K562 (cell line): ENCODE measurements at regions not wholly inside any gene's neighbourhood (a gene's known extent, or its start where the extent isn't known, plus 50 kb on each side); places are given as distances from the start of the nearest gene placed in this dataset.

ENCODE experiments used
- ATAC-seq: fragments of 200-7000 bp; cut with Tn5 transposase; 3 replicates; pipeline ENCODE4 v1.9.1; 2020; ENCODE audit warnings: moderate library complexity
- BruUV-seq: library from RNA; stranded (reverse); fragments of 400-500 nt; replicated peaks from 2 replicates; lab custom pipeline; 2021; lab: Mats Ljungman, UMichigan
- CTCF ChIA-PET: fragments of 300-600 bp; formaldehyde crosslinking; extraction: SDS; loops from one replicate; lab custom pipeline; 2021; ENCODE audit warnings: low intra/inter-chr PET ratio; lab: Yijun Ruan, JAX
- POLR2A ChIA-PET: fragments of 300-600, 350-650 bp; sonication (Branson Sonifier 250); formaldehyde crosslinking; extraction: SDS; loops from one replicate; lab custom pipeline; 2021; ENCODE audit warnings: antibody characterized with exemption, inconsistent platforms; lab: Yijun Ruan, JAX
- DNase-seq, 4 experiments: peaks; one replicate each; pipeline versions ENCODE4 v3.0.0 to v3.0.0-alpha.2; 2011 to 2018; ENCODE audit warnings: low spot score in 3 of 4, mixed read lengths in 3 of 4; ENCODE audit errors: extremely low read depth in 1 of 4
- FAIRE-seq: peaks from 2 replicates; lab custom pipeline; 2011; peaks lifted over from hg19 to GRCh38; lab: Jason Lieb, UNC
- H2AFZ ChIP-seq: 2 replicates; pipeline ENCODE4 v1.6.0; 2011; ENCODE audit warnings: low read depth, low read length, control low read depth, inconsistent platforms
- H3K27ac ChIP-seq: fragments of 200-600 bp; 3 replicates; pipeline ENCODE4 v1.8.0; 2011; ENCODE audit warnings: low read depth, mild to moderate bottlenecking, control low read depth, inconsistent platforms, low read length, moderate library complexity, mixed read lengths; ENCODE audit errors: extremely low read depth
- H3K27me3 ChIP-seq, 2 experiments: fragments of 300-600 bp in 1 of 2; 2 replicates in 1 of 2; 3 replicates in 1 of 2; pipeline versions ENCODE4 v1.6.0 to v1.8.0; 2011; ENCODE audit warnings: inconsistent platforms in 2 of 2, low read length in 2 of 2, mild to moderate bottlenecking in 1 of 2, mixed read lengths in 1 of 2, moderate library complexity in 1 of 2; ENCODE audit not compliant: control insufficient read depth in 2 of 2, insufficient read depth in 2 of 2
- H3K36me3 ChIP-seq: fragments of 300-600 bp; 3 replicates; pipeline ENCODE4 v1.8.0; 2011; ENCODE audit warnings: mild to moderate bottlenecking, low read length, inconsistent platforms; ENCODE audit not compliant: control insufficient read depth, insufficient read depth
- H3K4me1 ChIP-seq, 2 experiments: fragments of 200-600 bp in 1 of 2; replicated peaks in 1 of 2; 2 replicates in 1 of 2; 3 replicates in 1 of 2; pipeline versions ENCODE4 v1.5.1 to v1.8.0; 2011; ENCODE audit warnings: inconsistent platforms in 2 of 2, low read length in 2 of 2, mild to moderate bottlenecking in 1 of 2, mixed read lengths in 1 of 2, moderate library complexity in 1 of 2; ENCODE audit not compliant: control insufficient read depth in 2 of 2, insufficient read depth in 2 of 2
- H3K4me2 ChIP-seq: 2 replicates; pipeline ENCODE4 v1.6.1; 2011; ENCODE audit warnings: low read length, control low read depth, inconsistent platforms, mixed read lengths; ENCODE audit not compliant: insufficient read depth
- H3K4me3 ChIP-seq: fragments of 200-600 bp; sonication (generic), shearing (Covaris generic); 2 replicates; pipeline ENCODE4 v1.5.1; 2016; ENCODE audit warnings: control low read depth, inconsistent platforms
- H3K79me2 ChIP-seq: fragments of 200-600 bp; 3 replicates; pipeline ENCODE4 v1.8.0; 2011; ENCODE audit warnings: low read length, inconsistent platforms; ENCODE audit not compliant: control insufficient read depth, insufficient read depth
- H3K9ac ChIP-seq, 2 experiments: 2 replicates each; pipeline versions ENCODE4 v1.6.0 to v1.6.1; 2011; ENCODE audit warnings: low read depth in 2 of 2, low read length in 2 of 2, control low read depth in 1 of 2, inconsistent platforms in 1 of 2, mild to moderate bottlenecking in 1 of 2, mixed read lengths in 1 of 2; ENCODE audit not compliant: insufficient read depth in 1 of 2
- H3K9me1 ChIP-seq: one replicate; pipeline ENCODE4 v1.6.0; 2011; ENCODE audit warnings: inconsistent platforms, mild to moderate bottlenecking, low read length, moderate library complexity; ENCODE audit not compliant: control insufficient read depth, insufficient read depth
- H3K9me3 ChIP-seq: replicated peaks from 2 replicates; pipeline ENCODE4 v1.5.1; 2011; ENCODE audit warnings: low read depth, low read length, inconsistent platforms; ENCODE audit not compliant: control insufficient read depth, insufficient read depth
- H4K20me1 ChIP-seq: replicated peaks from 2 replicates; pipeline ENCODE4 v1.6.1; 2011; ENCODE audit warnings: low read length, inconsistent platforms, mixed read lengths; ENCODE audit not compliant: control insufficient read depth, insufficient read depth
- CBX3 ChIP-seq, 2 experiments: IDR thresholded peaks; 1 replicate in 1 of 2; 2 replicates in 1 of 2; pipeline ENCODE4 v1.6.1; 2012; ENCODE audit warnings: inconsistent platforms in 2 of 2, low read length in 2 of 2, borderline replicate concordance in 1 of 2, control low read depth in 1 of 2
- JUNB ChIP-seq: fragments of 450-650 bp; formaldehyde crosslinking; conservative IDR thresholded peaks from 2 replicates; pipeline ENCODE4 v1.4.0; 2020; ENCODE audit warnings: mild to moderate bottlenecking
- NBN ChIP-seq: fragments of 450-650 bp; IDR thresholded peaks from 2 replicates; pipeline ENCODE4 v1.6.1; 2016; ENCODE audit warnings: low read depth, mild to moderate bottlenecking
- WGBS: fragments of 100-300 bp; shearing (Covaris generic); methylation state at CpG from one replicate; pipeline ENCODE4 v1.1.6; 2016; ENCODE audit warnings: low coverage, mixed read lengths; ENCODE audit not compliant: insufficient coverage; ENCODE audit errors: missing lambda C conversion rate; 5-methylcytosine and 5-hydroxymethylcytosine counted together
- in situ Hi-C: fragments of 300-500 bp; cut with MboI; formaldehyde crosslinking; loops from 4 replicates; pipeline ENCODE4 v1.15.0; 2018; ENCODE audit warnings: inconsistent platforms, mixed read lengths
- intact Hi-C: fragments of 100-400 bp; cut with micrococcal nuclease; formaldehyde crosslinking; loops from 2 replicates; pipeline ENCODE4 v1.14.2; 2022
- TF ChIP-seq, protein P1 (sequence below): sonication (generic); formaldehyde crosslinking; IDR thresholded peaks from 2 replicates; pipeline ENCODE4 v1.8.1; 2023; ENCODE audit warnings: mild to moderate bottlenecking, missing genetic modification reagents, moderate library complexity
- TF ChIP-seq, protein P2 (sequence below): sonication (generic); formaldehyde crosslinking; IDR thresholded peaks from 2 replicates; pipeline ENCODE4 v1.8.1; 2023; ENCODE audit warnings: missing genetic modification reagents, mild to moderate bottlenecking, borderline replicate concordance

- TF ChIP-seq, protein P1, sequence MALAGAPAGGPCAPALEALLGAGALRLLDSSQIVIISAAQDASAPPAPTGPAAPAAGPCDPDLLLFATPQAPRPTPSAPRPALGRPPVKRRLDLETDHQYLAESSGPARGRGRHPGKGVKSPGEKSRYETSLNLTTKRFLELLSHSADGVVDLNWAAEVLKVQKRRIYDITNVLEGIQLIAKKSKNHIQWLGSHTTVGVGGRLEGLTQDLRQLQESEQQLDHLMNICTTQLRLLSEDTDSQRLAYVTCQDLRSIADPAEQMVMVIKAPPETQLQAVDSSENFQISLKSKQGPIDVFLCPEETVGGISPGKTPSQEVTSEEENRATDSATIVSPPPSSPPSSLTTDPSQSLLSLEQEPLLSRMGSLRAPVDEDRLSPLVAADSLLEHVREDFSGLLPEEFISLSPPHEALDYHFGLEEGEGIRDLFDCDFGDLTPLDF: no peak
- TF ChIP-seq, protein P2, sequence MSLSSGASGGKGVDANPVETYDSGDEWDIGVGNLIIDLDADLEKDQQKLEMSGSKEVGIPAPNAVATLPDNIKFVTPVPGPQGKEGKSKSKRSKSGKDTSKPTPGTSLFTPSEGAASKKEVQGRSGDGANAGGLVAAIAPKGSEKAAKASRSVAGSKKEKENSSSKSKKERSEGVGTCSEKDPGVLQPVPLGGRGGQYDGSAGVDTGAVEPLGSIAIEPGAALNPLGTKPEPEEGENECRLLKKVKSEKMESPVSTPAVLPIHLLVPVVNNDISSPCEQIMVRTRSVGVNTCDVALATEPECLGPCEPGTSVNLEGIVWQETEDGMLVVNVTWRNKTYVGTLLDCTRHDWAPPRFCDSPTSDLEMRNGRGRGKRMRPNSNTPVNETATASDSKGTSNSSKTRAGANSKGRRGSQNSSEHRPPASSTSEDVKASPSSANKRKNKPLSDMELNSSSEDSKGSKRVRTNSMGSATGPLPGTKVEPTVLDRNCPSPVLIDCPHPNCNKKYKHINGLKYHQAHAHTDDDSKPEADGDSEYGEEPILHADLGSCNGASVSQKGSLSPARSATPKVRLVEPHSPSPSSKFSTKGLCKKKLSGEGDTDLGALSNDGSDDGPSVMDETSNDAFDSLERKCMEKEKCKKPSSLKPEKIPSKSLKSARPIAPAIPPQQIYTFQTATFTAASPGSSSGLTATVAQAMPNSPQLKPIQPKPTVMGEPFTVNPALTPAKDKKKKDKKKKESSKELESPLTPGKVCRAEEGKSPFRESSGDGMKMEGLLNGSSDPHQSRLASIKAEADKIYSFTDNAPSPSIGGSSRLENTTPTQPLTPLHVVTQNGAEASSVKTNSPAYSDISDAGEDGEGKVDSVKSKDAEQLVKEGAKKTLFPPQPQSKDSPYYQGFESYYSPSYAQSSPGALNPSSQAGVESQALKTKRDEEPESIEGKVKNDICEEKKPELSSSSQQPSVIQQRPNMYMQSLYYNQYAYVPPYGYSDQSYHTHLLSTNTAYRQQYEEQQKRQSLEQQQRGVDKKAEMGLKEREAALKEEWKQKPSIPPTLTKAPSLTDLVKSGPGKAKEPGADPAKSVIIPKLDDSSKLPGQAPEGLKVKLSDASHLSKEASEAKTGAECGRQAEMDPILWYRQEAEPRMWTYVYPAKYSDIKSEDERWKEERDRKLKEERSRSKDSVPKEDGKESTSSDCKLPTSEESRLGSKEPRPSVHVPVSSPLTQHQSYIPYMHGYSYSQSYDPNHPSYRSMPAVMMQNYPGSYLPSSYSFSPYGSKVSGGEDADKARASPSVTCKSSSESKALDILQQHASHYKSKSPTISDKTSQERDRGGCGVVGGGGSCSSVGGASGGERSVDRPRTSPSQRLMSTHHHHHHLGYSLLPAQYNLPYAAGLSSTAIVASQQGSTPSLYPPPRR: no peak
These were observed 77.6 kb upstream of the IFNAR2 start (continued) for GRCh38 chr21:33151941-33152731.

- no peak for FAIRE-seq
- in situ Hi-C loops (no loop called here), intact Hi-C loops (no loop called here)
- Histone ChIP-seq H3K4me1 (peaks cover 0 to 4% of the 10 kb centered on the region in 2 experiments; a peak in 1 of 5 replicates), H3K36me3 (no peaks in the 10 kb centered on the region), H2AFZ (no peak overlapping the region), H3K27me3 (peaks cover 38 to 50% of the 10 kb centered on the region in 2 experiments), H4K20me1 (0 out of 2 replicates have a peak, but pooled peaks cover 3% of the 10 kb centered on the region), H3K79me2 (no peaks in the 10 kb centered on the region), H3K4me2 (no peak overlapping the region), H3K27ac (no peak overlapping the region), H3K9me3 (no peaks in the 10 kb centered on the region), H3K9me1 (no peaks in the 10 kb centered on the region), H3K9ac (peak overlapping the region in 1 of 2 experiments; percentile 53; a peak in 1 of 4 replicates), H3K4me3 (no peak overlapping the region)
- CTCF ChIA-PET: no interaction called here
- BruUV-seq: no TSS peak
- POLR2A ChIA-PET: no interaction called here
- TF ChIP-seq CBX3 (IDR thresholded peaks at IDR 0.05; ENCODE audit: borderline replicate concordance in 1 of 2, low read length in 2 of 2) (no peak), JUNB (CRISPR knock-in tag) (no peak), NBN (no peak)
- ATAC-seq: no peak
- 1% methylated on average over 13 of the region's 13 CpGs for WGBS
- no peak for DNase-seq
These were observed 77.0 kb upstream of the IFNAR2 start for GRCh38 chr21:33152732-33153130.
